ENCODE measurements at regions not wholly inside any gene's neighbourhood (a gene's known extent, or its start where the extent isn't known, plus 50 kb on each side); places are given as distances from the start of the nearest gene placed in this dataset.

DNA sequence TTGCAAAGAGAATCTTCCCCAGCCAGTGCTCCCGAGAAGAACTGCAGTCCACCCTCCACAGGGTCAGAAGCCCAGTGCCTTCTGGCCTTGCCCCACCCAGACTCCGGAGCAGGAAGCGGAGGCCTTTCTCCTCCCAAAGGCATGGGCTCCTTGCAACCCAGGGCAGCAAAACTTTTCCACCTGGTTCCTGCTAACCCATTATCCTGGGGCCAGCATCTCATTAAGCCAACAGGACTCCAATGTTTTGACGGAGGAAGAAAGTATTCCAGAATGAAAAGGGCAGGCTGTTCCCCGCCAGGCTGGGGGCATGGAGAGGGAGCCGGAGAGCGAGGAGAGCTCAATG lies 88.1 kb downstream of the RTL6 start:
- TF ChIP-seq, protein P1, sequence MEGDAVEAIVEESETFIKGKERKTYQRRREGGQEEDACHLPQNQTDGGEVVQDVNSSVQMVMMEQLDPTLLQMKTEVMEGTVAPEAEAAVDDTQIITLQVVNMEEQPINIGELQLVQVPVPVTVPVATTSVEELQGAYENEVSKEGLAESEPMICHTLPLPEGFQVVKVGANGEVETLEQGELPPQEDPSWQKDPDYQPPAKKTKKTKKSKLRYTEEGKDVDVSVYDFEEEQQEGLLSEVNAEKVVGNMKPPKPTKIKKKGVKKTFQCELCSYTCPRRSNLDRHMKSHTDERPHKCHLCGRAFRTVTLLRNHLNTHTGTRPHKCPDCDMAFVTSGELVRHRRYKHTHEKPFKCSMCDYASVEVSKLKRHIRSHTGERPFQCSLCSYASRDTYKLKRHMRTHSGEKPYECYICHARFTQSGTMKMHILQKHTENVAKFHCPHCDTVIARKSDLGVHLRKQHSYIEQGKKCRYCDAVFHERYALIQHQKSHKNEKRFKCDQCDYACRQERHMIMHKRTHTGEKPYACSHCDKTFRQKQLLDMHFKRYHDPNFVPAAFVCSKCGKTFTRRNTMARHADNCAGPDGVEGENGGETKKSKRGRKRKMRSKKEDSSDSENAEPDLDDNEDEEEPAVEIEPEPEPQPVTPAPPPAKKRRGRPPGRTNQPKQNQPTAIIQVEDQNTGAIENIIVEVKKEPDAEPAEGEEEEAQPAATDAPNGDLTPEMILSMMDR (IDR thresholded peaks at IDR 0.05), result no peak
- no peak for TF ChIP-seq POLR2A (IDR thresholded peaks at IDR 0.05)
- no peak for DNase-seq
- no peaks in the 10 kb centered on the region for H3K27me3 ChIP-seq
- no peak overlapping the region for H3K27ac ChIP-seq
- no peaks in the 10 kb centered on the region for H3K36me3 ChIP-seq (replicated peaks in 1 of 2; ENCODE audit: insufficient read depth in 1 of 2, low read depth in 2 of 2)
- no peaks in the 10 kb centered on the region for H3K4me1 ChIP-seq
- H3K4me3 ChIP-seq, result no peak overlapping the region
- H3K9me3 ChIP-seq, result no peaks in the 10 kb centered on the region
- no peak for ATAC-seq
- intact Hi-C loops (cut with DNase I), result no loop called here
- WGBS, 2 donors, result 71 to 86% methylated on average over 4 to 7 of the region's 7 CpGs

GRCh38 chr22:44409211-44409973 lies 88.6 kb downstream of the RTL6 start:
- TF ChIP-seq POLR2A (IDR thresholded peaks at IDR 0.05), result no peak
- intact Hi-C loops (cut with DNase I), result no loop called here
- no peak for ATAC-seq
- no peak for DNase-seq
- WGBS, 2 donors, result 68 to 77% methylated on average over 15 to 24 of the region's 24 CpGs
- no peaks in the 10 kb centered on the region for H3K36me3 ChIP-seq (replicated peaks in 1 of 2; ENCODE audit: insufficient read depth in 1 of 2, low read depth in 2 of 2)
- H3K9me3 ChIP-seq, result no peaks in the 10 kb centered on the region
- H3K4me3 ChIP-seq, result no peak overlapping the region
- H3K4me1 ChIP-seq, result no peaks in the 10 kb centered on the region
- H3K27me3 ChIP-seq, result no peaks in the 10 kb centered on the region
- H3K27ac ChIP-seq, result no peak overlapping the region

DNA sequence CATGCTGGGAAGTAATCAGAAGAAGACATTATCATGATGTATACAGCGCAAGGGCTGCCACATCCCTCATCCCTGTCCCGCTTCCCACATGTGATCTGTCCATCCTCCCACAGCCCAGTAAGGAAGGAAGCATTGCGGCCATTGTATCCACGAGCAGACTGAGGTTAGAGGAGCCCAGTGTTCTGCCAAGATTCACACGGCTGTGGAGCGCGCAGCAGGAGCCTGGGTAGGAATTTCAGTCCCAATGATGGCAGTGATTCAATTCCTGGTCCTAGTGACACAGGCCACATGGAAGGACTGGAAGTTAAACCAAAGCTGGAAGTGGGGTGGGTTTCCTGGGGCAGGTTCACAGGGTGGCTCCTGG lies 89.2 kb downstream of the RTL6 start:
- ATAC-seq, result no peak
- 85 to 86% methylated on average over 7 of the region's 7 CpGs for WGBS, 2 donors
- Histone ChIP-seq H3K4me1 (no peaks in the 10 kb centered on the region), H3K36me3 (replicated peaks in 1 of 2; ENCODE audit: insufficient read depth in 1 of 2, low read depth in 2 of 2) (no peaks in the 10 kb centered on the region), H3K9me3 (no peaks in the 10 kb centered on the region), H3K27ac (no peak overlapping the region), H3K27me3 (no peaks in the 10 kb centered on the region), H3K4me3 (no peak overlapping the region)
- peak in 1 of 4 donors; percentile 1 for DNase-seq
- intact Hi-C loops (cut with DNase I), result no loop called here
- TF ChIP-seq POLR2A (IDR thresholded peaks at IDR 0.05), result no peak
- TF ChIP-seq, protein P1 (IDR thresholded peaks at IDR 0.05), result no peak

DNA sequence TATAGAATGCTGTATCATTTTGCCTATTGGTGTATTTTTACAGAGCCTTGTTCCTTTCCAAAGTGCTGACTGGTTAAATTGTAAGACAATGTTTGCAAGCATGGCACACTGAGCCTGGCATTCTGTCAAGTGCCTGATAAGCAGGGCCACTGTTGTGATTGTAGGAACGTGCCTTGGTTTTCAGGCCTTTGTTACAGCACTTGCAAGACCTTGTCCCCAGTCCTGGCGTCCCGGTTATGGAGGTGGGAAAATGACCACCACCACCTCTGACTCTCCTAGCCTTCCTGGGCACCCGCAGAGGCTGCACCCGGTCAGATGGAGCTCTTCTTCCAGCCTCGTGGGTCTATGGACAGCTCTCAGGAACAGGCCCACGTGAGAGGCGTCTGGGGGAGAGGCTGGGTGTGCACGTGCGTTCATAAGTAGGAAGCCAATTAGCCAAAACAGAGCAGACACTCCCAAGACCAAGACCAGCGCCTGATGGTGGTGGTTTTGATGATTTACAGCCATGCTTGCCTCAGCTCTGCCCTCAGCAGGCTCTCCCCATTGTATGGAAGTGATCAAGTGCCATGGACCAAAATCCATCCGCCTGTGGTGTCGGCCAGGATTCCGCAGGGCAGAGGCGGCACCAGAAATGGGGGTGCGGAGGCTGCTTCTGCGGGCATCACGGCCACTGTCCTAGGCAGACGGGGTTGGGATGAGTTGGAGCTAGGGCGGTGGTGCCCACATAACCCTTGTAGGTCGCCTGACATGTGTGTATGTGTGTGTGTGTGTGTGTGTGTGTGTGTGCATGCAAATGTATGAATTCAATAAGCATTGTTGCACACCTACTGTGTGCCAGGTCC lies 89.8 kb downstream of the RTL6 start:
- Histone ChIP-seq H3K4me1 (no peaks in the 10 kb centered on the region), H3K27me3 (no peaks in the 10 kb centered on the region), H3K4me3 (no peak overlapping the region), H3K9me3 (no peaks in the 10 kb centered on the region), H3K36me3 (replicated peaks in 1 of 2; ENCODE audit: insufficient read depth in 1 of 2, low read depth in 2 of 2) (no peaks in the 10 kb centered on the region), H3K27ac (no peak overlapping the region)
- WGBS, 2 donors, result 65 to 71% methylated on average over 16 to 19 of the region's 21 CpGs
- intact Hi-C loops (cut with DNase I), result no loop called here
- peak in 3 of 4 donors; percentile 6 to 70 (median 52) for DNase-seq
- no peak for TF ChIP-seq POLR2A (IDR thresholded peaks at IDR 0.05)
- TF ChIP-seq, protein P1 (IDR thresholded peaks at IDR 0.05), result no peak
- ATAC-seq, result no peak

GRCh38 chr22:44407171-44407986 lies 90.7 kb downstream of the RTL6 start:
- no peaks in the 10 kb centered on the region for H3K4me1 ChIP-seq
- no peaks in the 10 kb centered on the region for H3K27me3 ChIP-seq
- no peak for ATAC-seq
- H3K4me3 ChIP-seq, result no peak overlapping the region
- TF ChIP-seq POLR2A (IDR thresholded peaks at IDR 0.05), result no peak
- TF ChIP-seq, protein P1 (IDR thresholded peaks at IDR 0.05), result no peak
- 83 to 91% methylated on average over 21 to 23 of the region's 23 CpGs for WGBS, 2 donors
- no peak overlapping the region for H3K27ac ChIP-seq
- H3K36me3 ChIP-seq (replicated peaks in 1 of 2; ENCODE audit: insufficient read depth in 1 of 2, low read depth in 2 of 2), result no peaks in the 10 kb centered on the region
- DNase-seq, result peak in 1 of 4 donors; percentile 4
- no peaks in the 10 kb centered on the region for H3K9me3 ChIP-seq
- intact Hi-C loops (cut with DNase I), result no loop called here
